Upper lobe of left lung (tissue), 4 donors: ENCODE measurements at regions not wholly inside any gene's neighbourhood (a gene's known extent, or its start where the extent isn't known, plus 50 kb on each side); places are given as distances from the start of the nearest gene placed in this dataset.

Source experiments
- CTCF ChIP-seq, 6 experiments: fragments of 450-650 bp in 4 of 6; fragments of 200-600 bp in 2 of 6; sonication (generic) in 2 of 6; IDR thresholded peaks; one replicate each; pipeline ENCODE4 v1.5.1; 2016 to 2019; ENCODE audit warnings: antibody characterized with exemption in 6 of 6
- EP300 ChIP-seq, 4 donors: sonication (generic); formaldehyde crosslinking; IDR thresholded peaks; one replicate each; pipeline ENCODE4 v1.5.1; 2017; ENCODE audit warnings: antibody characterized with exemption in 4 of 4, control low read depth in 2 of 4
- POLR2A ChIP-seq, 4 donors: fragments of 450-650 bp; IDR thresholded peaks; one replicate each; pipeline ENCODE4 v1.5.1; 2016 to 2017; ENCODE audit warnings: antibody characterized with exemption in 4 of 4, mild to moderate bottlenecking in 2 of 4
- POLR2AphosphoS5 ChIP-seq, 2 donors: sonication (generic); formaldehyde crosslinking; IDR thresholded peaks; one replicate each; pipeline ENCODE4 v1.5.1; 2017; ENCODE audit warnings: antibody characterized with exemption in 2 of 2

GRCh38 chr4:89534356-89534755, 226.8 kb upstream of the GPRIN3 start:
- TF ChIP-seq POLR2A (IDR thresholded peaks at IDR 0.05) = no peak
- TF ChIP-seq POLR2AphosphoS5 (IDR thresholded peaks at IDR 0.05) = no peak
- TF ChIP-seq CTCF (IDR thresholded peaks at IDR 0.05) = no peak
- no peak for TF ChIP-seq EP300 (IDR thresholded peaks at IDR 0.05)
